Thyroid gland (tissue), 4 donors: ENCODE measurements at regions not wholly inside any gene's neighbourhood (a gene's known extent, or its start where the extent isn't known, plus 50 kb on each side); places are given as distances from the start of the nearest gene placed in this dataset.

Experiments used
- DNase-seq, 2 donors: peaks; one replicate each; pipeline ENCODE4 v3.0.0-alpha.2; 2019
- H3K27ac ChIP-seq, 3 donors: fragments of 200-600 bp; sonication (generic); 1 replicate in 2 of 3; 2 replicates in 1 of 3; pipeline ENCODE4 v1.5.1; 2016 to 2019; ENCODE audit warnings: mild to moderate bottlenecking in 1 of 3, moderate library complexity in 1 of 3
- H3K27me3 ChIP-seq: fragments of 200-600 bp; sonication (generic); one replicate; pipeline ENCODE4 v1.5.1; 2019
- H3K36me3 ChIP-seq, 2 donors: fragments of 200-600 bp; sonication (generic); one replicate each; pipeline ENCODE4 v1.5.1; 2016 to 2019
- H3K4me1 ChIP-seq, 2 donors: fragments of 200-600 bp; sonication (generic); one replicate each; pipeline ENCODE4 v1.5.1; 2017 to 2019
- H3K4me3 ChIP-seq, 3 donors: fragments of 200-600 bp; sonication (generic); replicated peaks in 1 of 3; 1 replicate in 2 of 3; 2 replicates in 1 of 3; pipeline ENCODE4 v1.5.1; 2016; ENCODE audit warnings: mild to moderate bottlenecking in 1 of 3
- H3K9me3 ChIP-seq: fragments of 200-600 bp; sonication (generic); one replicate; pipeline ENCODE4 v1.5.1; 2017
- CTCF ChIP-seq, 6 experiments: fragments of 200-600 bp in 3 of 6; fragments of 450-650 bp in 3 of 6; sonication (generic) in 3 of 6; IDR thresholded peaks; one replicate each; pipeline ENCODE4 v1.5.1; 2016 to 2019; ENCODE audit warnings: antibody characterized with exemption in 6 of 6, mild to moderate bottlenecking in 2 of 6, inconsistent platforms in 1 of 6, moderate library complexity in 1 of 6
- POLR2A ChIP-seq, 2 donors: fragments of 450-650 bp; IDR thresholded peaks; one replicate each; pipeline ENCODE4 v1.6.1; 2017; ENCODE audit warnings: antibody characterized with exemption in 2 of 2, mild to moderate bottlenecking in 2 of 2, moderate library complexity in 1 of 2
- WGBS, 2 donors: methylation state at CpG; one replicate each; pipeline ENCODE4 v1.1.5; 2017; 5-methylcytosine and 5-hydroxymethylcytosine counted together
- intact Hi-C: fragments of 100-400 bp; cut with DNase I; formaldehyde crosslinking; loops from one replicate; pipeline ENCODE4 v1.15.1; 2023

GRCh38 chr15:87238451-87239068, 1018.0 kb downstream of the NTRK3 start:
- Histone ChIP-seq H3K27me3 (no peaks in the 10 kb centered on the region), H3K9me3 (no peaks in the 10 kb centered on the region), H3K27ac (no peak overlapping the region), H3K4me3 (no peak overlapping the region), H3K4me1 (no peaks in the 10 kb centered on the region), H3K36me3 (no peaks in the 10 kb centered on the region)
- no peak for DNase-seq
- intact Hi-C loops, result no loop called here
- no peak for TF ChIP-seq CTCF (IDR thresholded peaks at IDR 0.05)
- no peak for TF ChIP-seq POLR2A (IDR thresholded peaks at IDR 0.05)
- WGBS, 2 donors, result 86 to 94% methylated on average over 1 of the region's 1 CpG

- H3K36me3 ChIP-seq, result no peaks in the 10 kb centered on the region
- H3K4me1 ChIP-seq, result no peaks in the 10 kb centered on the region
- no peaks in the 10 kb centered on the region for H3K27me3 ChIP-seq
- intact Hi-C loops, result no loop called here
- no peaks in the 10 kb centered on the region for H3K9me3 ChIP-seq
- no peak overlapping the region for H3K27ac ChIP-seq
- no peak for DNase-seq
- no peak overlapping the region for H3K4me3 ChIP-seq
- TF ChIP-seq POLR2A (IDR thresholded peaks at IDR 0.05) (no peak), CTCF (IDR thresholded peaks at IDR 0.05) (no peak)
- 63 to 64% methylated on average over 4 of the region's 4 CpGs for WGBS, 2 donors
Observed at GRCh38 chr15:87228460-87228859, 1028.1 kb downstream of the NTRK3 start.

- 31 to 37% methylated on average over 4 of the region's 4 CpGs for WGBS, 2 donors
- H3K9me3 ChIP-seq, result no peaks in the 10 kb centered on the region
Observed at GRCh38 chr15:87227846-87228245, 1028.7 kb downstream of the NTRK3 start.

GRCh38 chr15:87225436-87225835, 1031.1 kb downstream of the NTRK3 start:
- DNase-seq, result no peak
- H3K4me3 ChIP-seq, result no peak overlapping the region
- no peak overlapping the region for H3K27ac ChIP-seq
- 66 to 91% methylated on average over 2 of the region's 2 CpGs for WGBS, 2 donors
- no peaks in the 10 kb centered on the region for H3K4me1 ChIP-seq
- intact Hi-C loops, result no loop called here
- H3K9me3 ChIP-seq, result no peaks in the 10 kb centered on the region
- H3K36me3 ChIP-seq, result no peaks in the 10 kb centered on the region
- no peak for TF ChIP-seq POLR2A (IDR thresholded peaks at IDR 0.05)
- no peak for TF ChIP-seq CTCF (IDR thresholded peaks at IDR 0.05)
- no peaks in the 10 kb centered on the region for H3K27me3 ChIP-seq

More at GRCh38 chr15:87227846-87228245, 1028.7 kb downstream of the NTRK3 start:
- H3K4me3 ChIP-seq, result no peak overlapping the region
- H3K36me3 ChIP-seq, result no peaks in the 10 kb centered on the region
- no peak for DNase-seq
- TF ChIP-seq POLR2A (IDR thresholded peaks at IDR 0.05) (no peak), CTCF (IDR thresholded peaks at IDR 0.05) (no peak)
- no peak overlapping the region for H3K27ac ChIP-seq
- no peaks in the 10 kb centered on the region for H3K4me1 ChIP-seq
- intact Hi-C loops, result no loop called here
- H3K27me3 ChIP-seq, result no peaks in the 10 kb centered on the region

- TF ChIP-seq POLR2A (IDR thresholded peaks at IDR 0.05), result no peak
- TF ChIP-seq CTCF (IDR thresholded peaks at IDR 0.05), result no peak
- WGBS, 2 donors, result 76 to 90% methylated on average over 3 of the region's 3 CpGs
- no peak for DNase-seq
- H3K27me3 ChIP-seq, result no peaks in the 10 kb centered on the region
- H3K4me3 ChIP-seq, result no peak overlapping the region
- intact Hi-C loops, result no loop called here
- no peak overlapping the region for H3K27ac ChIP-seq
- no peaks in the 10 kb centered on the region for H3K36me3 ChIP-seq
- no peaks in the 10 kb centered on the region for H3K9me3 ChIP-seq
- no peaks in the 10 kb centered on the region for H3K4me1 ChIP-seq
Observed at GRCh38 chr15:87224404-87224803, 1032.1 kb downstream of the NTRK3 start.
